Nephron progenitor cell (in vitro differentiated cells): ENCODE measurements at regions not wholly inside any gene's neighbourhood (a gene's known extent, or its start where the extent isn't known, plus 50 kb on each side); places are given as distances from the start of the nearest gene placed in this dataset.

ENCODE experiments used
- DNase-seq: peaks from one replicate; pipeline ENCODE4 v3.0.0; 2021
- H3K27ac Mint-ChIP-seq: 2 replicates; pipeline ENCODE4 v1.8.0; 2021; ENCODE audit warnings: mild to moderate bottlenecking, moderate library complexity, mixed read lengths
- H3K27me3 Mint-ChIP-seq: 2 replicates; pipeline ENCODE4 v1.8.0; 2021; ENCODE audit warnings: mild to moderate bottlenecking, low read depth, mixed read lengths; ENCODE audit not compliant: poor library complexity
- H3K36me3 Mint-ChIP-seq: 2 replicates; pipeline ENCODE4 v1.8.0; 2021; ENCODE audit warnings: low read depth, mixed read lengths
- H3K4me1 Mint-ChIP-seq: 2 replicates; pipeline ENCODE4 v1.8.0; 2021; ENCODE audit warnings: mixed read lengths
- H3K4me3 Mint-ChIP-seq: 2 replicates; pipeline ENCODE4 v1.8.0; 2021; ENCODE audit warnings: mild to moderate bottlenecking, moderate library complexity, mixed read lengths
- H3K9me3 Mint-ChIP-seq: 2 replicates; pipeline ENCODE4 v1.8.0; 2021; ENCODE audit warnings: mild to moderate bottlenecking, moderate library complexity, mixed read lengths
- CTCF ChIP-seq: fragments of 200-600 bp; sonication (generic); IDR thresholded peaks from 2 replicates; pipeline ENCODE4 v1.5.0; 2021; ENCODE audit warnings: antibody characterized with exemption

- Mint-ChIP-seq H3K27ac (no peak overlapping the region), H3K4me3 (no peak overlapping the region), H3K36me3 (no peaks in the 10 kb centered on the region), H3K9me3 (peaks cover 7% of the 10 kb centered on the region), H3K27me3 (peaks cover 3% of the 10 kb centered on the region), H3K4me1 (no peaks in the 10 kb centered on the region)
- no peak for DNase-seq
- no peak for TF ChIP-seq CTCF
These were observed 151.5 kb upstream of the IL12B start for GRCh38 chr5:159481751-159482150.

GRCh38 chr5:159486836-159487235, 156.5 kb upstream of the IL12B start:
- Mint-ChIP-seq H3K4me3 (no peak overlapping the region), H3K9me3 (peaks cover 7% of the 10 kb centered on the region), H3K4me1 (no peaks in the 10 kb centered on the region), H3K27ac (no peak overlapping the region), H3K36me3 (no peaks in the 10 kb centered on the region), H3K27me3 (peaks cover 7% of the 10 kb centered on the region)
- TF ChIP-seq CTCF = no peak
- no peak for DNase-seq

- no peak overlapping the region for H3K27ac Mint-ChIP-seq
- peaks cover 7% of the 10 kb centered on the region for H3K27me3 Mint-ChIP-seq
- TF ChIP-seq CTCF = no peak
- no peak for DNase-seq
- no peak overlapping the region for H3K4me3 Mint-ChIP-seq
- no peaks in the 10 kb centered on the region for H3K4me1 Mint-ChIP-seq
- H3K9me3 Mint-ChIP-seq = peaks cover 3% of the 10 kb centered on the region
- H3K36me3 Mint-ChIP-seq = no peaks in the 10 kb centered on the region
These were observed 158.2 kb upstream of the IL12B start for GRCh38 chr5:159488516-159488915.

GRCh38 chr5:159489779-159490178, 159.5 kb upstream of the IL12B start:
- Mint-ChIP-seq H3K4me1 (no peaks in the 10 kb centered on the region), H3K36me3 (no peaks in the 10 kb centered on the region), H3K4me3 (no peak overlapping the region), H3K27me3 (peaks cover 7% of the 10 kb centered on the region), H3K27ac (no peak overlapping the region), H3K9me3 (no peaks in the 10 kb centered on the region)
- no peak for DNase-seq
- TF ChIP-seq CTCF = no peak

GRCh38 chr5:159490507-159490906, 160.2 kb upstream of the IL12B start:
- Mint-ChIP-seq H3K27me3 (peaks cover 7% of the 10 kb centered on the region), H3K9me3 (no peaks in the 10 kb centered on the region), H3K27ac (no peak overlapping the region), H3K4me1 (no peaks in the 10 kb centered on the region), H3K36me3 (no peaks in the 10 kb centered on the region), H3K4me3 (no peak overlapping the region)
- DNase-seq = no peak
- TF ChIP-seq CTCF = no peak

GRCh38 chr5:159493696-159494095, 163.4 kb upstream of the IL12B start:
- DNase-seq = no peak
- Mint-ChIP-seq H3K27me3 (peaks cover 3% of the 10 kb centered on the region), H3K9me3 (no peaks in the 10 kb centered on the region), H3K27ac (no peak overlapping the region), H3K36me3 (no peaks in the 10 kb centered on the region), H3K4me3 (no peak overlapping the region), H3K4me1 (peaks cover 8% of the 10 kb centered on the region)
- no peak for TF ChIP-seq CTCF
